Adrenal gland (tissue), 5 donors: ENCODE measurements at regions not wholly inside any gene's neighbourhood (a gene's known extent, or its start where the extent isn't known, plus 50 kb on each side); places are given as distances from the start of the nearest gene placed in this dataset.

Source experiments
- CTCF ChIP-seq, 6 experiments: fragments of 450-650 bp in 4 of 6; fragments of 200-600 bp in 2 of 6; sonication (generic) in 1 of 6; IDR thresholded peaks; 1 replicate in 5 of 6; 2 replicates in 1 of 6; pipeline versions ENCODE4 v1.5.1 to v1.8.0; 2016 to 2021; ENCODE audit warnings: antibody characterized with exemption in 6 of 6, mild to moderate bottlenecking in 2 of 6, moderate library complexity in 1 of 6
- POLR2A ChIP-seq, 2 donors: fragments of 450-650 bp; IDR thresholded peaks; one replicate each; pipeline ENCODE4 v1.6.1; 2017; ENCODE audit warnings: antibody characterized with exemption in 2 of 2, mild to moderate bottlenecking in 2 of 2, moderate library complexity in 1 of 2
- donor health status: DM: no; HTN: no; CAD: no.

- no peak for TF ChIP-seq CTCF (IDR thresholded peaks at IDR 0.05)
- TF ChIP-seq POLR2A (IDR thresholded peaks at IDR 0.05), result no peak
Observed at GRCh38 chr15:62407962-62408361, 242.9 kb upstream of the C2CD4B start.
